GM18873 (cell line): ENCODE measurements at regions not wholly inside any gene's neighbourhood (a gene's known extent, or its start where the extent isn't known, plus 50 kb on each side); places are given as distances from the start of the nearest gene placed in this dataset.

Source experiments
- ATAC-seq: cut with Tn5 transposase; IDR thresholded peaks from one replicate; pipeline ENCODE4 v1.9.1; 2021; ENCODE audit warnings: mild to moderate bottlenecking, moderate library complexity, moderate number of reproducible peaks; ENCODE audit not compliant: unreplicated experiment, low FRiP score

- no peak for ATAC-seq
Observed at GRCh38 chr5:35438786-35439185, 178.9 kb upstream of the SPEF2 start.

GRCh38 chr5:35438288-35438687, 179.4 kb upstream of the SPEF2 start:
- ATAC-seq: no peak

- no peak for ATAC-seq
Observed at GRCh38 chr5:35436400-35437057, 181.1 kb upstream of the SPEF2 start.

GRCh38 chr5:35430381-35431162, 187.1 kb upstream of the SPEF2 start:
- ATAC-seq: no peak

GRCh38 chr5:35420200-35420599, 189.9 kb upstream of the PRLR start:
- no peak for ATAC-seq

GRCh38 chr5:35417040-35417439, 186.8 kb upstream of the PRLR start:
- no peak for ATAC-seq

- no peak for ATAC-seq
Observed at GRCh38 chr5:35416217-35416988, 186.1 kb upstream of the PRLR start.

GRCh38 chr5:35415309-35415708, 185.0 kb upstream of the PRLR start:
- ATAC-seq: no peak

- no peak for ATAC-seq
Observed at GRCh38 chr5:35409361-35409760, 179.1 kb upstream of the PRLR start.

- ATAC-seq: no peak
Observed at GRCh38 chr5:35408146-35408545, 177.9 kb upstream of the PRLR start.

GRCh38 chr5:35407697-35408096, 177.4 kb upstream of the PRLR start:
- ATAC-seq: no peak

GRCh38 chr5:35405938-35406337, 175.7 kb upstream of the PRLR start:
- no peak for ATAC-seq

GRCh38 chr5:35404701-35405100, 174.4 kb upstream of the PRLR start:
- no peak for ATAC-seq

GRCh38 chr5:35393901-35394300, 163.6 kb upstream of the PRLR start:
- no peak for ATAC-seq

- ATAC-seq: no peak
Observed at GRCh38 chr5:35384658-35385057, 154.4 kb upstream of the PRLR start.

GRCh38 chr5:35383041-35383440, 152.8 kb upstream of the PRLR start:
- no peak for ATAC-seq

GRCh38 chr5:35377653-35378052, 147.4 kb upstream of the PRLR start:
- no peak for ATAC-seq

- ATAC-seq: no peak
Observed at GRCh38 chr5:35374584-35374983, 144.3 kb upstream of the PRLR start.

- ATAC-seq: no peak
Observed at GRCh38 chr5:35373249-35373648, 143.0 kb upstream of the PRLR start.

GRCh38 chr5:35372482-35372881, 142.2 kb upstream of the PRLR start:
- no peak for ATAC-seq

- no peak for ATAC-seq
Observed at GRCh38 chr5:35371951-35372426, 141.7 kb upstream of the PRLR start.
